Osteocyte (in vitro differentiated cells): ENCODE measurements at regions not wholly inside any gene's neighbourhood (a gene's known extent, or its start where the extent isn't known, plus 50 kb on each side); places are given as distances from the start of the nearest gene placed in this dataset.

ENCODE experiments used
- DNase-seq: peaks from one replicate; pipeline ENCODE4 v3.0.0; 2021; ENCODE audit warnings: mixed read lengths; ENCODE audit not compliant: unreplicated experiment; ENCODE audit errors: extremely low spot score
- H3K27ac Mint-ChIP-seq: one replicate; pipeline ENCODE4 v1.8.0; 2021; ENCODE audit warnings: mild to moderate bottlenecking, mixed read lengths; ENCODE audit not compliant: unreplicated experiment
- H3K27me3 Mint-ChIP-seq: one replicate; pipeline ENCODE4 v1.8.0; 2021; ENCODE audit warnings: mixed read lengths; ENCODE audit not compliant: unreplicated experiment
- H3K36me3 Mint-ChIP-seq: one replicate; pipeline ENCODE4 v1.8.0; 2021; ENCODE audit warnings: mixed read lengths; ENCODE audit not compliant: unreplicated experiment
- H3K4me1 Mint-ChIP-seq: one replicate; pipeline ENCODE4 v1.8.0; 2021; ENCODE audit warnings: mixed read lengths; ENCODE audit not compliant: unreplicated experiment
- H3K4me3 Mint-ChIP-seq: one replicate; pipeline ENCODE4 v1.8.0; 2021; ENCODE audit warnings: mild to moderate bottlenecking, moderate library complexity, mixed read lengths; ENCODE audit not compliant: unreplicated experiment
- H3K9me3 Mint-ChIP-seq: one replicate; pipeline ENCODE4 v1.8.0; 2021; ENCODE audit warnings: mixed read lengths; ENCODE audit not compliant: unreplicated experiment
- TF ChIP-seq, protein P1 (sequence below): fragments of 200-600 bp; sonication (generic); IDR thresholded peaks from 2 replicates; pipeline ENCODE4 v1.5.0; 2021; ENCODE audit warnings: antibody characterized with exemption, mild to moderate bottlenecking, moderate library complexity

DNA sequence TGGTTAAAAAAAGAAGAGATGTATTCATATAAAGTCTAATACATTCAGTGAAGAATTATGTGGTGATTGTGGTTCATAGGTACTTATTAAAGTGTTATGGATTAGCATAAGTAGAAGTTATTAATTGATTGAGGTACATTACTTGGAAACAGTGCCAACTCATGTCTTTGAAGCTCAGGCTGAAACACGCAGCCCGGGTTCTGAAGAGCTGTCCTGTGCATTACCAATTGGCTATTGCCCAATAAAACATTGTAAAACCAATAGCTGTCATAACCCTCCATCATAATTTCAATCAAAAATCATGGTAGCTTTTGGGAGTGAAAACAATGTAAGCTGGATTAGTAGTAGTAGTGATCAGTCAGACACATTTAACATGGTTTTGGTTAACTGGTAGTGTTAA is 560.1 kb downstream of the MCTP2 start:
- Mint-ChIP-seq H3K9me3 (peaks cover 23% of the 10 kb centered on the region), H3K27me3 (no peaks in the 10 kb centered on the region), H3K36me3 (no peaks in the 10 kb centered on the region), H3K4me1 (no peaks in the 10 kb centered on the region), H3K4me3 (no peak overlapping the region), H3K27ac (no peak overlapping the region)
- TF ChIP-seq, protein P1, sequence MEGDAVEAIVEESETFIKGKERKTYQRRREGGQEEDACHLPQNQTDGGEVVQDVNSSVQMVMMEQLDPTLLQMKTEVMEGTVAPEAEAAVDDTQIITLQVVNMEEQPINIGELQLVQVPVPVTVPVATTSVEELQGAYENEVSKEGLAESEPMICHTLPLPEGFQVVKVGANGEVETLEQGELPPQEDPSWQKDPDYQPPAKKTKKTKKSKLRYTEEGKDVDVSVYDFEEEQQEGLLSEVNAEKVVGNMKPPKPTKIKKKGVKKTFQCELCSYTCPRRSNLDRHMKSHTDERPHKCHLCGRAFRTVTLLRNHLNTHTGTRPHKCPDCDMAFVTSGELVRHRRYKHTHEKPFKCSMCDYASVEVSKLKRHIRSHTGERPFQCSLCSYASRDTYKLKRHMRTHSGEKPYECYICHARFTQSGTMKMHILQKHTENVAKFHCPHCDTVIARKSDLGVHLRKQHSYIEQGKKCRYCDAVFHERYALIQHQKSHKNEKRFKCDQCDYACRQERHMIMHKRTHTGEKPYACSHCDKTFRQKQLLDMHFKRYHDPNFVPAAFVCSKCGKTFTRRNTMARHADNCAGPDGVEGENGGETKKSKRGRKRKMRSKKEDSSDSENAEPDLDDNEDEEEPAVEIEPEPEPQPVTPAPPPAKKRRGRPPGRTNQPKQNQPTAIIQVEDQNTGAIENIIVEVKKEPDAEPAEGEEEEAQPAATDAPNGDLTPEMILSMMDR: no peak
- DNase-seq: no peak

DNA sequence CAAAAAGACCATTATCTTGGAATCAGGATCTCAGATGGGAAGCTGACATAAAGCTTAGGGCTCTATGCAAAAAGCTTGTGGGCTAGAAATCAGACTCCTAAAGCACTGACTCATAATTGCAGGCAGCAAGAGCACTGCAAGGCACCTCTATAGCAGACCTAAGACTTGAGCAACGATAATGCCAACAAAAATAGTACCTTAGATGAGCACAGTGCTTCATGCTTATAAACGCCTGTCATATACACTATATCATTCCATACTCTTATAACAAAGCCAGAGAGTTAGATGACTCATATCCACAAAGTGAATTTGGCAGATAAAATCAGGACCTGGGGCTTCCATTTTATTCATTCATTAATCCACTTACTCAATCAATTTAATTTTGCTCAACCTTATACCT is 560.8 kb downstream of the MCTP2 start:
- Mint-ChIP-seq H3K4me3 (no peak overlapping the region), H3K9me3 (peaks cover 23% of the 10 kb centered on the region), H3K36me3 (no peaks in the 10 kb centered on the region), H3K4me1 (no peaks in the 10 kb centered on the region), H3K27ac (no peak overlapping the region), H3K27me3 (no peaks in the 10 kb centered on the region)
- DNase-seq: no peak
- TF ChIP-seq, protein P1: no peak

DNA sequence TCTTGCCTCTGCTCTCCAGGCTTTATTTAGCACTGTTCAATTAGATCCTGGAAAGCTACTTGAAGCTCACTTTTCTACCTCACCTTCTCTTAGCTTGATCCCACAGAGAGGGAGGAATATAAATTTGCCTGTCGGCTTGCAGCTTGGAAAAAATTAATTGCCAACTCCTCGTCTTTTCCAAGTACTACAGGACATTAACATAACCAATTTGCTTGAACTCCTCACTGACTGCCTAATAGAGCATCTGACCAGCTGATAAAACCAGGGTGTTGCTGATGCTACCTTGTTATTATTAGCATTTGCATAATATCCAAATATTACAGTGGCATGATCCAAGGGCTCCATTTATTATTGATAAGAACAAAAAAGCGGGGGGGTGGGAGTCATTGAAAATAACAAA is 561.8 kb downstream of the MCTP2 start:
- Mint-ChIP-seq H3K9me3 (peaks cover 30% of the 10 kb centered on the region), H3K36me3 (no peaks in the 10 kb centered on the region), H3K4me1 (no peaks in the 10 kb centered on the region), H3K27me3 (no peaks in the 10 kb centered on the region), H3K4me3 (no peak overlapping the region), H3K27ac (no peak overlapping the region)
- TF ChIP-seq, protein P1: no peak
- no peak for DNase-seq

DNA sequence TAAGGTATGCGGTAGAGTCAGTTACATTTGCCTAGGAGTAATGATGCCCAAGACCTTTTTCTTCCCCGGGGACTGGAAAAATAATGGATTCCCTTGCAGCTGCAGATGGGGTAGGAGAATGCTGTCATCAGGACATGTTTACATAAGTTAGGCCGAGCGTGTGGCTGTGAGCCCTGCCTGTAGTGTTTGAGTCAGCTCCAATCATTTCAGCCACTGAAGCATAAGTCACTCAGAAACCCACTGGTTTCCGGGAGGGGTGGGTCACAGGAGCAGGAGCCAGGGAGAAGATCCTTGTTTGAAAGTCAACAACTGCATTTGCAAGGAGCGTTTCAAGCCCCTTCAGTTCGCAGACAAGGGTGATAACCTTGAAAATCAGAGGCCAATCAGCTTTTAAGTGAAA is 562.3 kb downstream of the MCTP2 start:
- TF ChIP-seq, protein P1: no peak
- Mint-ChIP-seq H3K4me3 (no peak overlapping the region), H3K27ac (no peak overlapping the region), H3K9me3 (peaks cover 30% of the 10 kb centered on the region), H3K36me3 (no peaks in the 10 kb centered on the region), H3K4me1 (no peaks in the 10 kb centered on the region), H3K27me3 (no peaks in the 10 kb centered on the region)
- DNase-seq: no peak

DNA sequence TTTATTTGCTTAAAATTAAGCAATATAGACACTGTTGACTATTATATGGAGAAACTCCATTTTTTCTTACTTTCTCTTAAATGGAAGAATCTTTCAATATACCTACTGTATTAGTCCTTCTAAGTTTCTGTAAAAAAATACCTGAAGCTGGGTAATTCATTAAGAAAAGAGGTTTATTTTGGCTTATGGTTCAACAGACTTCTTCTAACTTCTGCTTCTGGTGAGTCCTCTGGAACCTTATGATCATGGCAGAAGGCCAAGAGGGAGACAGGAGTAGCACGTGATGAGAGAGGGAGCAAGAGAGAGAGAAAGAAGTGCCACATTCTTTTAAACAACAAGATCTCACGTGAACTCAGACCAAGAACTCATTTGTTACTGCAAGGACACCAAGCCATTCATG is 573.3 kb downstream of the MCTP2 start:
- DNase-seq: no peak
- Mint-ChIP-seq H3K27me3 (no peaks in the 10 kb centered on the region), H3K27ac (no peak overlapping the region), H3K36me3 (no peaks in the 10 kb centered on the region), H3K4me3 (no peak overlapping the region), H3K9me3 (peaks cover 26% of the 10 kb centered on the region), H3K4me1 (no peaks in the 10 kb centered on the region)
- TF ChIP-seq, protein P1: no peak
